T1000 (cell line): ENCODE measurements at regions not wholly inside any gene's neighbourhood (a gene's known extent, or its start where the extent isn't known, plus 50 kb on each side); places are given as distances from the start of the nearest gene placed in this dataset.

Source experiments
- DNase-seq: peaks from one replicate; lab custom pipeline; 2025; ENCODE audit warnings: mixed read lengths; lab: John Stamatoyannopoulos, UW

- no peak for DNase-seq
These were observed 117.3 kb downstream of the TTC32 start for GRCh38 chr2:19784456-19784855.

- no peak for DNase-seq
These were observed 117.8 kb downstream of the TTC32 start for GRCh38 chr2:19783935-19784334.

- no peak for DNase-seq
These were observed 124.8 kb downstream of the TTC32 start for GRCh38 chr2:19776941-19777514.

GRCh38 chr2:19775838-19776237 is 125.9 kb downstream of the TTC32 start:
- DNase-seq: no peak

- no peak for DNase-seq
These were observed 126.5 kb downstream of the TTC32 start for GRCh38 chr2:19775315-19775714.

- DNase-seq: no peak
These were observed 127.0 kb downstream of the TTC32 start for GRCh38 chr2:19774805-19775176.

GRCh38 chr2:19772981-19773380 is 128.8 kb downstream of the TTC32 start:
- no peak for DNase-seq

- DNase-seq: no peak
These were observed 132.3 kb downstream of the TTC32 start for GRCh38 chr2:19769513-19769912.

GRCh38 chr2:19767899-19768298 is 133.9 kb downstream of the TTC32 start:
- DNase-seq: no peak

GRCh38 chr2:19764998-19765397 is 136.8 kb downstream of the TTC32 start:
- no peak for DNase-seq

GRCh38 chr2:19763731-19764130 is 138.1 kb downstream of the TTC32 start:
- no peak for DNase-seq

- DNase-seq: no peak
These were observed 138.7 kb downstream of the TTC32 start for GRCh38 chr2:19762959-19763605.

- no peak for DNase-seq
These were observed 139.6 kb downstream of the TTC32 start for GRCh38 chr2:19762142-19762541.

GRCh38 chr2:19759880-19760279 is 141.9 kb downstream of the TTC32 start:
- DNase-seq: no peak

GRCh38 chr2:19758658-19759057 is 143.1 kb downstream of the TTC32 start:
- DNase-seq: no peak

- no peak for DNase-seq
These were observed 144.2 kb downstream of the TTC32 start for GRCh38 chr2:19757586-19757985.

- no peak for DNase-seq
These were observed 146.9 kb downstream of the TTC32 start for GRCh38 chr2:19754907-19755306.

GRCh38 chr2:19753818-19754217 is 148.0 kb downstream of the TTC32 start:
- DNase-seq: no peak

GRCh38 chr2:19753314-19753713 is 148.5 kb downstream of the TTC32 start:
- no peak for DNase-seq

GRCh38 chr2:19752500-19752899 is 149.3 kb downstream of the TTC32 start:
- no peak for DNase-seq

- no peak for DNase-seq
These were observed 150.2 kb downstream of the TTC32 start for GRCh38 chr2:19751631-19752030.

- no peak for DNase-seq
These were observed 151.6 kb downstream of the TTC32 start for GRCh38 chr2:19750136-19750535.

- no peak for DNase-seq
These were observed 152.3 kb downstream of the TTC32 start for GRCh38 chr2:19749507-19749836.
